HCT116 (cell line): ENCODE measurements at regions not wholly inside any gene's neighbourhood (a gene's known extent, or its start where the extent isn't known, plus 50 kb on each side); places are given as distances from the start of the nearest gene placed in this dataset.

Source experiments
- ATAC-seq: fragments of 200-7000 bp; cut with Tn5 transposase; 2 replicates; pipeline ENCODE4 v1.9.1; 2020; ENCODE audit warnings: mild to moderate bottlenecking, moderate library complexity
- BruUV-seq: library from RNA; stranded (reverse); fragments of 400-500 nt; replicated peaks from 2 replicates; lab custom pipeline; 2021; lab: Mats Ljungman, UMichigan
- CTCF ChIA-PET: fragments of 300-600 bp; sonication (Branson Sonifier 250); formaldehyde crosslinking; loops from one replicate; lab custom pipeline; 2021; ENCODE audit warnings: antibody characterized with exemption; lab: Charles Lee
- POLR2A ChIA-PET: fragments of 300-600, 350-600 bp; sonication (Branson Sonifier 250); formaldehyde crosslinking; loops from one replicate; lab custom pipeline; 2021; ENCODE audit warnings: antibody characterized with exemption; lab: Charles Lee
- RAD21 ChIA-PET, 2 experiments: fragments of 300-600 bp; sonication (Branson Sonifier 250); formaldehyde crosslinking; loops; one replicate each; lab custom pipeline; 2023; ENCODE audit warnings: low total read pairs in 2 of 2; ENCODE audit not compliant: uncharacterized antibody in 2 of 2, unreplicated experiment in 2 of 2, low non-redundant PET in 1 of 2; lab: Charles Lee
- DNase-seq: peaks from one replicate; pipeline ENCODE4 v3.0.0-alpha.2; 2010; ENCODE audit warnings: low read depth, low spot score
- H2AFZ ChIP-seq: fragments of 200-600 bp; shearing (Covaris generic), sonication (generic); 2 replicates; pipeline ENCODE4 v1.6.1; 2017; ENCODE audit warnings: low read depth, mixed run types, mixed read lengths, antibody characterized with exemption, low read length; ENCODE audit not compliant: poor library complexity, severe bottlenecking
- H3K27ac ChIP-seq: 2 replicates; pipeline ENCODE4 v1.5.1; 2012; ENCODE audit warnings: low read depth, low read length
- H3K27me3 ChIP-seq: fragments of 200-600 bp; sonication (generic); 2 replicates; pipeline ENCODE4 v1.6.1; 2016; ENCODE audit warnings: mixed run types, low read length, mixed read lengths; ENCODE audit not compliant: insufficient read depth
- H3K36me3 ChIP-seq, 2 experiments: fragments of 200-500 bp in 1 of 2; fragments of 200-600 bp in 1 of 2; sonication (Bioruptor generic) in 1 of 2; sonication (generic) in 1 of 2; 2 replicates each; pipeline versions ENCODE4 v1.5.1 to v1.6.1; 2014 to 2016; ENCODE audit warnings: low read length in 2 of 2, inconsistent platforms in 1 of 2, mixed read lengths in 1 of 2, mixed run types in 1 of 2; ENCODE audit not compliant: insufficient read depth in 2 of 2, control insufficient read depth in 1 of 2
- H3K4me1 ChIP-seq, 2 experiments: fragments of 200-600 bp in 1 of 2; sonication (generic) in 1 of 2; 2 replicates each; pipeline versions ENCODE4 v1.5.1 to v1.6.1; 2012 to 2017; ENCODE audit warnings: low read length in 2 of 2, inconsistent platforms in 1 of 2, mild to moderate bottlenecking in 1 of 2, mixed read lengths in 1 of 2, mixed run types in 1 of 2, moderate library complexity in 1 of 2; ENCODE audit not compliant: insufficient read depth in 2 of 2, control insufficient read depth in 1 of 2
- H3K4me2 ChIP-seq: fragments of 200-600 bp; sonication (generic); 2 replicates; pipeline ENCODE4 v1.6.1; 2017; ENCODE audit warnings: mixed run types, low read length, mixed read lengths
- H3K4me3 ChIP-seq, 2 experiments: fragments of 200-600 bp in 1 of 2; sonication (generic) in 1 of 2; replicated peaks in 1 of 2; 2 replicates each; pipeline ENCODE4 v1.5.1; 2011 to 2016; ENCODE audit warnings: low read length in 2 of 2, control low read depth in 1 of 2, low read depth in 1 of 2, mild to moderate bottlenecking in 1 of 2, mixed read lengths in 1 of 2, mixed run types in 1 of 2
- H3K79me2 ChIP-seq: fragments of 200-600 bp; sonication (generic); 2 replicates; pipeline ENCODE4 v1.6.1; 2017; ENCODE audit warnings: mild to moderate bottlenecking, mixed run types, low read length, moderate library complexity, mixed read lengths; ENCODE audit not compliant: insufficient read depth
- H3K9ac ChIP-seq: fragments of 200-600 bp; sonication (generic); 2 replicates; pipeline ENCODE4 v1.6.1; 2016; ENCODE audit warnings: low read length, mixed read lengths
- H3K9me2 ChIP-seq: fragments of 200-600 bp; sonication (generic), shearing (Covaris generic); 2 replicates; pipeline ENCODE4 v1.6.1; 2017; ENCODE audit warnings: mixed run types, mild to moderate bottlenecking, moderate library complexity; ENCODE audit not compliant: insufficient read depth
- H3K9me3 ChIP-seq, 2 experiments: fragments of 200-500 bp in 1 of 2; fragments of 200-600 bp in 1 of 2; sonication (Bioruptor generic) in 1 of 2; sonication (generic) in 1 of 2; 2 replicates each; pipeline ENCODE4 v1.6.1; 2014 to 2017; ENCODE audit warnings: low read length in 2 of 2, mixed read lengths in 2 of 2, inconsistent platforms in 1 of 2, low read depth in 1 of 2, mild to moderate bottlenecking in 1 of 2, mixed run types in 1 of 2, moderate library complexity in 1 of 2; ENCODE audit not compliant: control insufficient read depth in 1 of 2, insufficient read depth in 1 of 2
- H4K20me1 ChIP-seq: fragments of 200-600 bp; sonication (generic), shearing (Covaris generic); 2 replicates; pipeline ENCODE4 v1.6.1; 2017; ENCODE audit warnings: mixed run types, mild to moderate bottlenecking, moderate library complexity; ENCODE audit not compliant: insufficient read depth
- CBX3 ChIP-seq: IDR thresholded peaks from 2 replicates; pipeline ENCODE4 v1.6.1; 2012; ENCODE audit warnings: low read depth
- CEBPB ChIP-seq: IDR thresholded peaks from 2 replicates; pipeline ENCODE4 v1.6.1; 2012; ENCODE audit warnings: low read depth
- EZH2 ChIP-seq: fragments of 200-600 bp; sonication (generic); IDR thresholded peaks from 2 replicates; pipeline ENCODE4 v1.6.1; 2017; ENCODE audit warnings: antibody characterized with exemption, mixed run types
- EZH2phosphoT487 ChIP-seq: fragments of 200-600 bp; IDR thresholded peaks from 2 replicates; pipeline ENCODE4 v1.6.1; 2018; ENCODE audit warnings: antibody characterized with exemption, borderline replicate concordance
- FOSL1 ChIP-seq: IDR thresholded peaks from 2 replicates; pipeline ENCODE4 v1.6.1; 2012; ENCODE audit warnings: low read depth
- POLR2A ChIP-seq: IDR thresholded peaks from 2 replicates; pipeline ENCODE4 v1.7.0; 2011; ENCODE audit warnings: borderline replicate concordance; ENCODE audit not compliant: insufficient read depth, insufficient read length; ENCODE audit errors: extremely low read depth
- POLR2AphosphoS5 ChIP-seq: IDR thresholded peaks from 2 replicates; pipeline ENCODE4 v1.6.1; 2011; ENCODE audit warnings: mild to moderate bottlenecking, low read depth, low read length, moderate library complexity
- RAD21 ChIP-seq: IDR thresholded peaks from 2 replicates; pipeline ENCODE4 v1.6.1; 2012; ENCODE audit warnings: low read depth, mild to moderate bottlenecking
- SIN3A ChIP-seq: IDR thresholded peaks from 2 replicates; pipeline ENCODE4 v1.6.1; 2012; ENCODE audit warnings: low read depth
- SRF ChIP-seq: IDR thresholded peaks from 2 replicates; pipeline ENCODE4 v1.6.1; 2012; ENCODE audit warnings: low read depth
- TCF7L2 ChIP-seq: IDR thresholded peaks from 2 replicates; pipeline ENCODE4 v1.7.0; 2011; ENCODE audit warnings: borderline replicate concordance, inconsistent platforms; ENCODE audit not compliant: insufficient read depth, insufficient read length; ENCODE audit errors: extremely low read depth
- YY1 ChIP-seq: IDR thresholded peaks from 2 replicates; pipeline ENCODE4 v1.6.1; 2011; ENCODE audit warnings: low read length, low read depth, moderate library complexity, mild to moderate bottlenecking; ENCODE audit not compliant: insufficient replicate concordance; ENCODE audit errors: extremely low read depth
- ZNF274 ChIP-seq: fragments of 200-500 bp; sonication (Bioruptor generic); IDR thresholded peaks from 2 replicates; pipeline ENCODE4 v1.6.1; 2014; ENCODE audit warnings: mild to moderate bottlenecking, low read depth, low read length, inconsistent platforms
- intact Hi-C: fragments of 100-400 bp; cut with micrococcal nuclease; formaldehyde crosslinking; loops from 2 replicates; pipeline ENCODE4 v1.10.0; 2022
- TF ChIP-seq, protein P1 (sequence below): IDR thresholded peaks from 2 replicates; pipeline ENCODE4 v1.6.1; 2011; ENCODE audit warnings: mild to moderate bottlenecking, low read length, moderate library complexity; ENCODE audit not compliant: insufficient replicate concordance; ENCODE audit errors: extremely low read depth
- TF ChIP-seq, protein P2 (sequence below): IDR thresholded peaks from 2 replicates; pipeline ENCODE4 v1.6.1; 2012; ENCODE audit warnings: low read depth
- TF ChIP-seq, protein P3 (sequence below), 3 experiments: fragments of 200-600 bp in 1 of 3; sonication (generic) in 1 of 3; IDR thresholded peaks in 2 of 3; conservative IDR thresholded peaks in 1 of 3; 2 replicates each; pipeline ENCODE4 v1.5.1; 2012 to 2017; ENCODE audit warnings: low read depth in 2 of 3, low read length in 2 of 3, antibody characterized with exemption in 1 of 3, borderline replicate concordance in 1 of 3, control low read depth in 1 of 3, mild to moderate bottlenecking in 1 of 3, mixed read lengths in 1 of 3, mixed run types in 1 of 3, moderate library complexity in 1 of 3; ENCODE audit not compliant: insufficient read depth in 1 of 3
- TF ChIP-seq, protein P4 (sequence below): IDR thresholded peaks from 2 replicates; pipeline ENCODE4 v1.6.1; 2012

DNA sequence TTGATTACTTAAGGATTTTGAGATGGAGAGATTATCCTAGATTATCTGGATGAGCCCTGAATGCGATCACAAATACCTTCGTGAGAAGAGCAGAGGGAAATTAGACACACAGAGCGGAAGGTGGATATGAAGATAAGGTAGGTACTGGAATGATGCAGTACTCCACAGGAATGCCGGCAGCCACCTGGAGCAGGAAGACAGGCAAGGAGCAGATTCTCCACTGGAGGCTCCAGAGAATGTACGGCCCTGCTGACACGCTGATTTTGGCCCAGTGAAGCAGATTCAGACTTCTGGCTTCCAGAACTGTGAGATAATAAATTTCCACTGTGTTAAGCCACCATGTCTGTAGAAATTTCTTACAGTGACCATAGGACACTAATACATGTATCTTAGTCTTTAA lies 79.4 kb upstream of the PITX2 start:
- H3K4me2 ChIP-seq: no peak overlapping the region
- H3K27me3 ChIP-seq: no peaks in the 10 kb centered on the region
- H2AFZ ChIP-seq: no peak overlapping the region
- H3K4me3 ChIP-seq: no peak overlapping the region
- POLR2A ChIA-PET: no interaction called here
- ATAC-seq (no peak), DNase-seq (no peak)
- H3K9ac ChIP-seq: no peak overlapping the region
- H3K9me3 ChIP-seq: no peaks in the 10 kb centered on the region
- H3K79me2 ChIP-seq: no peaks in the 10 kb centered on the region
- no peaks in the 10 kb centered on the region for H3K36me3 ChIP-seq
- intact Hi-C loops: no loop called here
- no peaks in the 10 kb centered on the region for H3K9me2 ChIP-seq
- no peaks in the 10 kb centered on the region for H4K20me1 ChIP-seq
- H3K27ac ChIP-seq: no peak overlapping the region
- RAD21 ChIA-PET: no interaction called here
- H3K4me1 ChIP-seq: no peaks in the 10 kb centered on the region
- no TSS peak for BruUV-seq
- TF ChIP-seq RAD21 (no peak), CBX3 (no peak), YY1 (no peak), TCF7L2 (no peak), POLR2A (no peak), SRF (no peak), SIN3A (no peak), EZH2phosphoT487 (no peak), EZH2 (no peak), CEBPB (no peak), ZNF274 (no peak), FOSL1 (no peak), POLR2AphosphoS5 (no peak)
- TF ChIP-seq, protein P1, sequence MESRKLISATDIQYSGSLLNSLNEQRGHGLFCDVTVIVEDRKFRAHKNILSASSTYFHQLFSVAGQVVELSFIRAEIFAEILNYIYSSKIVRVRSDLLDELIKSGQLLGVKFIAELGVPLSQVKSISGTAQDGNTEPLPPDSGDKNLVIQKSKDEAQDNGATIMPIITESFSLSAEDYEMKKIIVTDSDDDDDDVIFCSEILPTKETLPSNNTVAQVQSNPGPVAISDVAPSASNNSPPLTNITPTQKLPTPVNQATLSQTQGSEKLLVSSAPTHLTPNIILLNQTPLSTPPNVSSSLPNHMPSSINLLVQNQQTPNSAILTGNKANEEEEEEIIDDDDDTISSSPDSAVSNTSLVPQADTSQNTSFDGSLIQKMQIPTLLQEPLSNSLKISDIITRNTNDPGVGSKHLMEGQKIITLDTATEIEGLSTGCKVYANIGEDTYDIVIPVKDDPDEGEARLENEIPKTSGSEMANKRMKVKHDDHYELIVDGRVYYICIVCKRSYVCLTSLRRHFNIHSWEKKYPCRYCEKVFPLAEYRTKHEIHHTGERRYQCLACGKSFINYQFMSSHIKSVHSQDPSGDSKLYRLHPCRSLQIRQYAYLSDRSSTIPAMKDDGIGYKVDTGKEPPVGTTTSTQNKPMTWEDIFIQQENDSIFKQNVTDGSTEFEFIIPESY: no peak
- TF ChIP-seq, protein P2, sequence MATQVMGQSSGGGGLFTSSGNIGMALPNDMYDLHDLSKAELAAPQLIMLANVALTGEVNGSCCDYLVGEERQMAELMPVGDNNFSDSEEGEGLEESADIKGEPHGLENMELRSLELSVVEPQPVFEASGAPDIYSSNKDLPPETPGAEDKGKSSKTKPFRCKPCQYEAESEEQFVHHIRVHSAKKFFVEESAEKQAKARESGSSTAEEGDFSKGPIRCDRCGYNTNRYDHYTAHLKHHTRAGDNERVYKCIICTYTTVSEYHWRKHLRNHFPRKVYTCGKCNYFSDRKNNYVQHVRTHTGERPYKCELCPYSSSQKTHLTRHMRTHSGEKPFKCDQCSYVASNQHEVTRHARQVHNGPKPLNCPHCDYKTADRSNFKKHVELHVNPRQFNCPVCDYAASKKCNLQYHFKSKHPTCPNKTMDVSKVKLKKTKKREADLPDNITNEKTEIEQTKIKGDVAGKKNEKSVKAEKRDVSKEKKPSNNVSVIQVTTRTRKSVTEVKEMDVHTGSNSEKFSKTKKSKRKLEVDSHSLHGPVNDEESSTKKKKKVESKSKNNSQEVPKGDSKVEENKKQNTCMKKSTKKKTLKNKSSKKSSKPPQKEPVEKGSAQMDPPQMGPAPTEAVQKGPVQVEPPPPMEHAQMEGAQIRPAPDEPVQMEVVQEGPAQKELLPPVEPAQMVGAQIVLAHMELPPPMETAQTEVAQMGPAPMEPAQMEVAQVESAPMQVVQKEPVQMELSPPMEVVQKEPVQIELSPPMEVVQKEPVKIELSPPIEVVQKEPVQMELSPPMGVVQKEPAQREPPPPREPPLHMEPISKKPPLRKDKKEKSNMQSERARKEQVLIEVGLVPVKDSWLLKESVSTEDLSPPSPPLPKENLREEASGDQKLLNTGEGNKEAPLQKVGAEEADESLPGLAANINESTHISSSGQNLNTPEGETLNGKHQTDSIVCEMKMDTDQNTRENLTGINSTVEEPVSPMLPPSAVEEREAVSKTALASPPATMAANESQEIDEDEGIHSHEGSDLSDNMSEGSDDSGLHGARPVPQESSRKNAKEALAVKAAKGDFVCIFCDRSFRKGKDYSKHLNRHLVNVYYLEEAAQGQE: no peak
- TF ChIP-seq, protein P3, sequence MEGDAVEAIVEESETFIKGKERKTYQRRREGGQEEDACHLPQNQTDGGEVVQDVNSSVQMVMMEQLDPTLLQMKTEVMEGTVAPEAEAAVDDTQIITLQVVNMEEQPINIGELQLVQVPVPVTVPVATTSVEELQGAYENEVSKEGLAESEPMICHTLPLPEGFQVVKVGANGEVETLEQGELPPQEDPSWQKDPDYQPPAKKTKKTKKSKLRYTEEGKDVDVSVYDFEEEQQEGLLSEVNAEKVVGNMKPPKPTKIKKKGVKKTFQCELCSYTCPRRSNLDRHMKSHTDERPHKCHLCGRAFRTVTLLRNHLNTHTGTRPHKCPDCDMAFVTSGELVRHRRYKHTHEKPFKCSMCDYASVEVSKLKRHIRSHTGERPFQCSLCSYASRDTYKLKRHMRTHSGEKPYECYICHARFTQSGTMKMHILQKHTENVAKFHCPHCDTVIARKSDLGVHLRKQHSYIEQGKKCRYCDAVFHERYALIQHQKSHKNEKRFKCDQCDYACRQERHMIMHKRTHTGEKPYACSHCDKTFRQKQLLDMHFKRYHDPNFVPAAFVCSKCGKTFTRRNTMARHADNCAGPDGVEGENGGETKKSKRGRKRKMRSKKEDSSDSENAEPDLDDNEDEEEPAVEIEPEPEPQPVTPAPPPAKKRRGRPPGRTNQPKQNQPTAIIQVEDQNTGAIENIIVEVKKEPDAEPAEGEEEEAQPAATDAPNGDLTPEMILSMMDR (IDR thresholded peaks at IDR 0.05 in 2 of 3, conservative IDR thresholded peaks at IDR 0.05 in 1 of 3; ENCODE audit: borderline replicate concordance in 1 of 3, insufficient read depth in 1 of 3, low read depth in 2 of 3, low read length in 2 of 3): no peak
- TF ChIP-seq, protein P4, sequence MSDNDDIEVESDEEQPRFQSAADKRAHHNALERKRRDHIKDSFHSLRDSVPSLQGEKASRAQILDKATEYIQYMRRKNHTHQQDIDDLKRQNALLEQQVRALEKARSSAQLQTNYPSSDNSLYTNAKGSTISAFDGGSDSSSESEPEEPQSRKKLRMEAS: no peak
- CTCF ChIA-PET: no interaction called here
